ENCODE measurements at regions not wholly inside any gene's neighbourhood (a gene's known extent, or its start where the extent isn't known, plus 50 kb on each side); places are given as distances from the start of the nearest gene placed in this dataset.

GRCh38 chr3:67739851-67740250 is 85.4 kb upstream of the SUCLG2 start:
- peak; percentile 9 for DNase-seq

DNA sequence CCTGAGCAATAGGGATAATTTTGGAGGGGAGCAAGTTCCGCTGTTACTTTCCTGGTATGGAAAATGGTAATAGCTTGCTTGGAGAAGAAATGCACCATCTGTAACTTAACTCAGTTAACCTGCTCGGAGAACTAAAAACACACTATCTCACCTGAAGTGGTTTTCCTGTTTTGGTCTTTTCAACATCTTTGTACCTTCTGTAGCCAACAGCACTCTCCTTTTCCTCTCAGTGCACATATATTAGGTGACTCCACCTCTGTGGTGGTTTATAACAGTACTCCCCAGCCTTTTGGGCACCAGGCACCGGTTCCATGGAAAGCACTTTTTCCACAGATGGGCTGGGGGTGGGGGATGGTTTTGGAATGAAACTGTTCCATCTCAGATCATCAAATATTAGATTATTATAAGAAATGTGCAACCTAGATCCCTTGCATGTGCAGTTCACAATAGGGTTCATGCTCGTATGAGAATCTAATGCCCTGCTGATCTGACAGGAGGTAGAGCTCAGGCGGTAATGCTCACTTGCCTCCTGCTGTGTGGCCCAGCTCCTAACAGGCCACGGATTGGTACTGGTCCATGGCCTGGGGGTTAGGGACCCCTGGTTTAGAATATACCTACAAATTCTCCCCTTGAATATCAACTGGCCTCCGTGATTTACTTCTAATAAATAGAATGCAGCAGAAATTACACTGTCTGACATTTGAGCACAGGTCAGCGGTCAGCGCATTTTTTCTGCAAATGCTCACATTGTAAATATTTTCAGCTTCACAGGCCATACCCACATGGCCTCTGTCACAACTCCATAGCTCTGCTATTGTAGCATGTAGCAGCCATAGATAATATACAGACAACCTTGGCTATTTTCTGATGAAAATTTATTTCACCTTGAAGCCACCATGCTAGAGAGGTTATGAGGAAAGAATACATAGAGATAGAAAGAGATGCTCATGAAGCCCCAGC is 83.8 kb upstream of the SUCLG2 start:
- no peak for DNase-seq

GRCh38 chr3:67737140-67737539 is 82.7 kb upstream of the SUCLG2 start:
- no peak for DNase-seq

DNA sequence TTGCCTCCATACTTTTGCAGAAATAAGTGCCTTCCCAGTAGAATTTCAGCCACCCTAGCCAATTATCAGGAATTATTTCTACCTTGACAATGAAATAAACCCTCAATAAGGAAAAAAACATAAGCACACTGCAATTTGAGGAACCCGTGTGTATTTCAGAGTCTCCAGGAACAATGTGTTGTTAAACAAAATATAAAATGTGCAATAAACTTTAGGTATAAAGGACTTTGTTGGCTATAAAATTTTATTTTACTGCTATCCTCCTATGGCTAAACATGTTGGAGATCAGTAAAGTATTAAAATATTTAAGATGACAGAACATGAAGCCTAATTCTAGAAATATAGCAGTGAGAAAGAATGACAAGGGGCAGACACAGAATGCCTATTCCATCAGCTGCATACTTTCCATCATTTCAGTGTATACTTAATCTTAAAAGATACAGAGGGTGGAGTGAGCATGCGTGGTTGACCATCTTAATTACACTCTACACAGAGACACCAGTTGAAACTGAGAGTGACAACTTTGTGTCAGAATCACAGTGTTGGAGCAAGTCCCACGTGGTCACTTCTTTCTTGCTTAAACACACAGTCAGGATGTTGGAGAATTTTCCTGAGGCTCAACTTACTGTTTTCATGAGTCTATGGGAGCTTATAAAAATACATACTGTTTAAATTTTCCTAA is 79.0 kb upstream of the SUCLG2 start:
- no peak for DNase-seq

DNA sequence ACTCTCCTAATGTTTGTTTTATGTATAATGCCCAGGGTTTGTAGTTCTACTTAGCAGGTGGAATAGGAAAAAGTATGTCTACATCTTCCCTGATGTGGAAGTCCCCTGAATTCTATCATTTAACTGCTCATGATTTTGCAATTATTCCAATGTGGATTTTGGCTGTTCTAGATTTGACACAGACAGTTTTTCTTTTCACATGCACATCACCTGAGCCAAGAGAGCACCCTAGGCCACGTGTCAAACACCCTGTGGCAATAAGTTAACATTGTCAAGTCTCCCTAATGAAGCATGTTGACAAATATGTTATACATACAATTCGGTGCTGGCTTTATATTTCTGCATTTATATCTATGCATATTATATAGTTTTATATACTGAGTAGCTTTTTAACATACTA is 70.0 kb upstream of the SUCLG2 start:
- DNase-seq = no peak

DNA sequence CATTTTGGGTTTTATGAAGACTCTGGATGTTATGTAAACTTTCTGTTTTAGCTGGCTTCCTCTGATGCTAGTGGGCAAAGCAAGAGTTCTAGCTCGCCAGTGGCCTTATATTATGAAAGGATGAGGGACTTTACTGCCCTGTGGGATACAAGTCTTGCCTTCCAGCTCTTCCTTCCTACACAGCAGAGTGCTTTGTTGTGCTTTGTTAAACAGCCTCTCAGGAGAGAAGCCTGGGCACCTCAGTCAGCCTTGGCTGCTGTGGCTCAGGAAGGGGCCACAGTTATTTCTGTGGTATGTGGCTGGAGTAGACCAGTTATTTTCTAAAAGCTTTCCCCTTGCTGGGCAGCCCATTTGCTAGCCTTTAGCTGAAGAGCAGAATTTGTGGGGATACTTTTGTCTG is 69.5 kb upstream of the SUCLG2 start:
- no peak for DNase-seq

- peak; percentile 44 for DNase-seq
Measured at GRCh38 chr3:67719333-67719732, 64.9 kb upstream of the SUCLG2 start.

- DNase-seq = no peak
Measured at GRCh38 chr3:67715971-67716370, 61.6 kb upstream of the SUCLG2 start.

DNA sequence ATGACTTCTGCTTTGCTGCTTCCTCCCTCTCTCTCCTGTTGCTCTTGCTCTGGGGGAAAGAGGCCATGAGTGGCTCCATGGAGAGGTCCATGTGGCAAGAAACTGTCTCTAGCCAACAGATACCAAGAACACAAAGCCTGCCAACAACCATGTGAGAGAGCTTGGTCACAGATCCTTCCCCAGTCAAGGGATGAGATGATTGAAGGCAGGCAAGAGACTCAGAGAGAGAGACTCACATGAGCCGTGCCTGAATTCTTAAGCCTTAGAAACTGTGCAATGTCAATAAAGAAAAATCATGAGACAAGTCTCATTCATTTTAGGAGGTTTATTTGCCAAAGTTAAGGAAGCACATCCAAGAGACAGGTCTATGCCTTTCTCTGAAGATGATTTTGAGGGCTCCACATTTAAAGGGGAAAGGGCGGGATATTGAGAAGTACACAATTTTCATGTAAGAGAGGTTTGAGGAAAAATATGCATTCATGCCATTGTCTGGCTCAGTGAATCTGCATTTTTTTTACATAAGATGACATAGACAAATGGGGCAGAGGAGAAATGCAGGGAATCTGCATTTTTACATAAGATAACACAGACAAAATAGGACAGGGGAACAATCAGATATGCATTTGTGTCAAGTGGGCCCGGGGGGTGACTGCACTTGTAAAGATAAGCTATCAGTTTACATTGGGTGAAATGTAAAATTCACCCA is 59.5 kb upstream of the SUCLG2 start:
- no peak for DNase-seq

GRCh38 chr3:67712259-67712658 is 57.8 kb upstream of the SUCLG2 start:
- DNase-seq = no peak

DNA sequence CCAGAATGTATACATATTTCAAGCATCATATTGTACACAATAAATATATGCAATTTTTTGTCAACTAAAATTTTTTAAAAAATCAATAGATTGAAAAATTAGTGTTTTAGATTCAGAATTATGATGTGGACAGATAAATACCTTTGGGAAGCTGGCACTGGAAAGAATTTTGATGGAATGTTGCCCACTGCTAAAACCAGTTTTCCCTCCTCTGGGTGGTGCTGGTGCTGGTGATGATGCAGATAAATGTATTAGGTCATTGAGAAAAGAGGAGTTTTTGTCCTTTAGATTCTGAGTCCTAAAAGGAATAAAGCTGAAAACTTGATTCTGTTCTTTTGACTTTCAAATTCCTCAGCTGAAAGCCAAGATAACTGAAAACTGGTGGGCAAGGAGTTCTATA is 56.0 kb upstream of the SUCLG2 start:
- no peak for DNase-seq

DNA sequence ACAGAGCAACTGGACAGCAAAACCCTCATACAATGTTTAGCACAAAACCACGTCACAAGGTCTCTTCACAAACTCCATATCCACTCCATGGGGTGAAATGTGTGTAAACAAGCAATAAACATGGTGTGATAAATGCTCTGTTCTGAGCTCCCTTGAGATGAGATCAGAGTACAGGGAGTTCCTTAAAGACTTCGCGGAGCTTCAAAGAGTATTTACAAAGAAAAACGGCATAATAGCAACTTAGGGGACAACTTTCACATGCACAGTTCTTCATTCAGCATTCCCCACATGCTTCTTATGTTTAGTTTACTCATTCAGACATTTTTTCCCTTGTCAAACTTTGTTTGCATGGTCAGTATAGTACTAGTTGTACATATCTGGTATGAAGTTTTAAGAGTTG is 52.5 kb upstream of the SUCLG2 start:
- no peak for DNase-seq

DNA sequence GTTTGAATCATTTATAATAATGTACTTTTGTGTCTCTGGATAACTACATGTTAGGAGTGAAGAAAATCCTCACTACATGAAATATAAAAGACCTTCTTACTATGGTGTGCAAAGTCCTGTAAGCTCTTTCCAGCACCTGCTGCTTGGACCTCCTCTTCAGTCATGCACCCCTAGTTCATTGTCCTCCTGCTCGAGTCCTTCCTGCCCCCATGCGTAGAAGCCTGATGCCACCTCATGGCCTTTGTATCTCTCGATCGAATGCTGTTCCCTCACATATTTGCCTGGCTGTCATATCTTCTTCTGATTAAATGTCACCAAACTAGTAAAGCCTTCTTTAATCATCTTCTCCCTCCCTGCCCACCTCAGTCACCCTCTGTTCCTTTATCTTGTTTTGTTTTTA is 49.9 kb upstream of the SUCLG2 start:
- DNase-seq = no peak
